Eye (tissue), 1 donor: ENCODE measurements at regions not wholly inside any gene's neighbourhood (a gene's known extent, or its start where the extent isn't known, plus 50 kb on each side); places are given as distances from the start of the nearest gene placed in this dataset.

ENCODE experiments used
- DNase-seq: peaks from one replicate; pipeline ENCODE4 v3.0.0-alpha.2; 2015

DNA sequence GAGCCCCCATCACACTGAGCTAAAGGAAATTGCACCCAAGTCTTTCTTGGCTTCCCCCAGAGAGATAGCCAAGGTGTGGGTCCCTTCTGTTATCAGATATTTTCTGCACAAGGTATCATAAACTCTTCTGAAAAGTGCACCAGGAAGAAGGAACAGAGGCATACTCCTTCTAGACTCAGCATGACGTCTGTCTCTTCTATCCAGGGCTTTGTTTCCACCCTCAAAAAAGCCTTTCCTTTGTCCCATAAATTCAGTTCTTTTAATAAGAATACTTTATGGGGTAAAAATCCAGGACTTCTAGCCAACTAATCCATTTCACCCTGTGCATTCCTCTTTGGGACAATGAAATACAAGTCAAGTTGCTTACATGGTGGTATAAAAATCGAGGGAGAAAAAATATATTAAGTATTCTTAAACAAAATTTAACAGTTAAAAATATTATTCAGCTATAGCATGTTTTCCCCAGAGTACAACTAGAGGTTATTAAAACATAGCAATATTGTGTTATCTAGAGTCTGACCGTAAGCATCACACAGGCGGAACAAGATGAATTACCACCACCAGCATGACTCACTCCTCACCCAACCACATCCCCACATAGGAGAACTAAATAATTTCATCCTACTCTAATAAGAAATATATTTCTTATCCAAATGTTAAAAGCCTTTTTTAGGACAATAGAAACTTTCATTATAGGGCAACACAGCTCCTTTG lies 79.9 kb upstream of the GPC6 start:
- DNase-seq: no peak

DNA sequence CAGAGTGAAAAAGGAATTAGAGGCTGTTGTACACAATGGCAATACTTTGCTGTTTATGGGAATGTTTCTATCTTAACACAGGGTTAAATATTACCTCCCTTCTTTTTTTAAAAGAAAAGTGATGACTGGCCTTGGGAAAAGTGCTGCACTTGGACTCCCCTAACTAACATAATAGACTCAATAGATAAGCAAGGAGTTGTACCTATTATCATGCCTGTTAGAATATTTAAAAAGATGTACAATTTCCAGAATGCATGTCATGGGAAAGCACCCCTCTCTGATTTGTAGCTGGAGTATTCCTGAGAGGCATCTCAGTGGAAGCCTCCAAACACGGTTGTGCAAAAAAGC lies 79.3 kb upstream of the GPC6 start:
- no peak for DNase-seq

DNA sequence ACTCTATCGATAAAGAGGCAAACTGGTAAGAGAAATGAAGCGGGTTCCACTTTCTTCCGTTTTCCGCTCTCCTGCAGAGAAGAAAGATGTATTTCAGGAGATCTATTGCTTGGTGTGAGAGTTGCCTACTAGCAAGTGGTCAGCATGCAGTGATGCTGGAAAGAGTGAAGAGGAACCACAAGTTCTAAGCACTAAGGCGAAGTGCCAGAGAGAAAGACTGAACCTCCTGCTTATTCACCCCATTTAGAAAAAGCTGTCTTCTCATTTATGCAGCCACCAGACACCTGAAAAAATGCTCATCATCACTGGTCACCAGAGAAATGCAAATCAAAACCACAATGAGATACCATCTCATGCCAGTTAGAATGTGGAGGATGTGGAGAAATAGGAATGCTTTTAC lies 78.7 kb upstream of the GPC6 start:
- no peak for DNase-seq

GRCh38 chr13:93151277-93151676 lies 75.3 kb upstream of the GPC6 start:
- DNase-seq: no peak

GRCh38 chr13:93158565-93158964 lies 68.0 kb upstream of the GPC6 start:
- no peak for DNase-seq

- no peak for DNase-seq
Observed at GRCh38 chr13:93169980-93170379, 56.6 kb upstream of the GPC6 start.

GRCh38 chr13:93172109-93172508 lies 54.5 kb upstream of the GPC6 start:
- no peak for DNase-seq

- no peak for DNase-seq
Observed at GRCh38 chr13:93173654-93174053, 53.0 kb upstream of the GPC6 start.

DNA sequence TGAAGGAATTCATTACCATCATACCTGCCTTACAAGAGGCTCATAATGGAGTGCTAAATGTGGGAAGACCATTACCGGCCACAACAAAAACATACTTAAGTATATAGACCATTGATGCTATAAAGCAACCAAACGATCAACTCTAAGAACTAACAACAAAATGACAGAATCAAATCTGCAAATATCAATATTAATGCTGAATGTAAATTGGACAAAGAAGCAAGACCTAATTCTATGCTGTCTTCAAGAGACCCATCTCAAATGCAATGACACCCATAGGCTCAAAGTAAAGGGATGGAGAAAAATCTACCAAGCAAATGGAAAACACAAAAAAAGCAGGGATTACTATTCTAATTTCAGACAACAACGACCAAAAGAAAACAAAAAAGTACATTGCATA lies 52.3 kb upstream of the GPC6 start:
- no peak for DNase-seq
